Fibroblast of lung (primary cell): ENCODE measurements at regions not wholly inside any gene's neighbourhood (a gene's known extent, or its start where the extent isn't known, plus 50 kb on each side); places are given as distances from the start of the nearest gene placed in this dataset.
"Not testable (repeated sequence)": the region's sequence is repeated elsewhere in the genome, so short reads cannot be mapped to it uniquely, and the experiment has no call there.

Experiments used
- DNase-seq, 2 donors: peaks; one replicate each; pipeline versions ENCODE4 v3.0.0 to v3.0.0-alpha.2; 2010; ENCODE audit warnings: low read depth in 2 of 2
- H2AFZ ChIP-seq: 2 replicates; pipeline ENCODE4 v1.5.1; 2012; ENCODE audit warnings: low read length, control low read depth, inconsistent platforms
- H3K27ac ChIP-seq: 2 replicates; pipeline ENCODE4 v1.5.1; 2011; ENCODE audit warnings: low read length, control low read depth; ENCODE audit not compliant: insufficient read depth
- H3K27me3 ChIP-seq: 2 replicates; pipeline ENCODE4 v1.5.1; 2011; ENCODE audit warnings: mild to moderate bottlenecking, low read length; ENCODE audit not compliant: control insufficient read depth, insufficient read depth
- H3K36me3 ChIP-seq: 2 replicates; pipeline ENCODE4 v1.5.1; 2011; ENCODE audit warnings: low read length; ENCODE audit not compliant: control insufficient read depth, insufficient read depth
- H3K4me1 ChIP-seq: 2 replicates; pipeline ENCODE4 v1.5.1; 2011; ENCODE audit warnings: low read length; ENCODE audit not compliant: control insufficient read depth, insufficient read depth; ENCODE audit errors: extremely low read depth
- H3K4me2 ChIP-seq: 2 replicates; pipeline ENCODE4 v1.5.1; 2011; ENCODE audit warnings: low read length, control low read depth; ENCODE audit not compliant: insufficient read depth; ENCODE audit errors: extremely low read depth
- H3K4me3 ChIP-seq, 4 experiments: fragments of 200-600 bp in 1 of 4; sonication (generic) in 1 of 4; replicated peaks in 1 of 4; 2 replicates each; pipeline ENCODE4 v1.5.1; 2011 to 2016; ENCODE audit warnings: low read length in 4 of 4, low read depth in 3 of 4, mild to moderate bottlenecking in 3 of 4, control low read depth in 2 of 4, inconsistent platforms in 1 of 4, mixed read lengths in 1 of 4; ENCODE audit not compliant: insufficient read depth in 1 of 4; ENCODE audit errors: control extremely low read depth in 1 of 4
- H3K79me2 ChIP-seq: 2 replicates; pipeline ENCODE4 v1.5.1; 2012; ENCODE audit warnings: mild to moderate bottlenecking, low read length, inconsistent platforms; ENCODE audit not compliant: control insufficient read depth, insufficient read depth
- H3K9ac ChIP-seq: 2 replicates; pipeline ENCODE4 v1.5.1; 2011; ENCODE audit warnings: mild to moderate bottlenecking, low read length, control low read depth; ENCODE audit not compliant: insufficient read depth
- H3K9me3 ChIP-seq: 2 replicates; pipeline ENCODE4 v1.5.1; 2012; ENCODE audit warnings: low read depth, low read length; ENCODE audit not compliant: control insufficient read depth, insufficient read depth
- H4K20me1 ChIP-seq: 2 replicates; pipeline ENCODE4 v1.5.1; 2011; ENCODE audit warnings: low read length; ENCODE audit not compliant: control insufficient read depth, insufficient read depth; ENCODE audit errors: extremely low read depth
- EZH2 ChIP-seq: IDR thresholded peaks from 2 replicates; pipeline ENCODE4 v1.5.1; 2012; ENCODE audit warnings: low read length, control low read depth, mild to moderate bottlenecking; ENCODE audit errors: missing control alignments
- TF ChIP-seq, protein P1 (sequence below), 2 donors: IDR thresholded peaks in 1 of 2; conservative IDR thresholded peaks in 1 of 2; 1 replicate in 1 of 2; 2 replicates in 1 of 2; pipeline ENCODE4 v1.5.1; 2011 to 2012; ENCODE audit warnings: low read length in 2 of 2, control low read depth in 1 of 2, inconsistent platforms in 1 of 2, low read depth in 1 of 2, mild to moderate bottlenecking in 1 of 2

DNA sequence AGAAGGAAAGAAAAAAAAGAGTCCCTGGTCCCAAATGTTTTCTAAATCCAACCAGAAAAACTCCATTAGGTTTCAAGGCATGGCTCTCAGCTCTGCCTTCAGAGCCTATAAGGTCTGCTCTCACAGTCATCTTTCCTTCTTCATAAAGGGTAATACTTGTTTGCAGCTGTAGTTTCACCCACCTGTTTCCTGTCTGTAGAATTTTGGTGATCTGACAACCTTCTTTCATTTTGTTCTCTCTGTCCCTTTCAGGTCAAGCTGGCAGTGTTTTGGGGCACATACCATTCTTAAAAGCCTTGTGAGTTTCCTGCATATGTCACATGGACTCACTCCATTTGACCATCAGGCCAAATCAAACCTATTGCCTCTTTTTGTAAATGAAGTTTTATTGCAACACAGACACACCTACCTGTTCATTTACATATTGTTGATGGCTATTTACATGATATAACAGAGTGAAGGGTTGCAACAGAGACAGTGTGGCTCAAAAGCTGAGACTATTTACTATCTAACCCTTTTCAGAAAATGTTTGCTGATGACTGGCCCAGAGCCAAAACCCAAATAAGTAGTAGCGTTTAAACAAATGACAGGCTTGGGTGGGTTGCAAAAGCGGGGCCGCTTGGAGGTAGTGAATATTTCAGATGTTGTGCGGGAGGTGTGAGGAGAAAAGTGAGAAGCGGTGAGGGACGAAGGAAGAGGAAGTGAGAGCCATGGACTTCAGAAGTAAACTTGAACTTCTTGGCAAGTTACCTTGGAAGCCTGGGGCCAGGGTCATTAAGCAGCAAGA, 292.7 kb upstream of the PROK2 start:
- no peaks in the 10 kb centered on the region for H3K79me2 ChIP-seq
- H2AFZ ChIP-seq = no peak overlapping the region
- no peak for TF ChIP-seq EZH2
- TF ChIP-seq, protein P1, sequence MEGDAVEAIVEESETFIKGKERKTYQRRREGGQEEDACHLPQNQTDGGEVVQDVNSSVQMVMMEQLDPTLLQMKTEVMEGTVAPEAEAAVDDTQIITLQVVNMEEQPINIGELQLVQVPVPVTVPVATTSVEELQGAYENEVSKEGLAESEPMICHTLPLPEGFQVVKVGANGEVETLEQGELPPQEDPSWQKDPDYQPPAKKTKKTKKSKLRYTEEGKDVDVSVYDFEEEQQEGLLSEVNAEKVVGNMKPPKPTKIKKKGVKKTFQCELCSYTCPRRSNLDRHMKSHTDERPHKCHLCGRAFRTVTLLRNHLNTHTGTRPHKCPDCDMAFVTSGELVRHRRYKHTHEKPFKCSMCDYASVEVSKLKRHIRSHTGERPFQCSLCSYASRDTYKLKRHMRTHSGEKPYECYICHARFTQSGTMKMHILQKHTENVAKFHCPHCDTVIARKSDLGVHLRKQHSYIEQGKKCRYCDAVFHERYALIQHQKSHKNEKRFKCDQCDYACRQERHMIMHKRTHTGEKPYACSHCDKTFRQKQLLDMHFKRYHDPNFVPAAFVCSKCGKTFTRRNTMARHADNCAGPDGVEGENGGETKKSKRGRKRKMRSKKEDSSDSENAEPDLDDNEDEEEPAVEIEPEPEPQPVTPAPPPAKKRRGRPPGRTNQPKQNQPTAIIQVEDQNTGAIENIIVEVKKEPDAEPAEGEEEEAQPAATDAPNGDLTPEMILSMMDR (conservative IDR thresholded peaks at IDR 0.05 in 1 of 2, IDR thresholded peaks at IDR 0.05 in 1 of 2; ENCODE audit: low read depth in 1 of 2, low read length in 2 of 2) = no peak
- no peak overlapping the region for H3K4me2 ChIP-seq
- no peak overlapping the region for H3K4me3 ChIP-seq
- H3K9ac ChIP-seq = no peak overlapping the region
- H3K27me3 ChIP-seq = no peaks in the 10 kb centered on the region
- H3K27ac ChIP-seq = no peak overlapping the region
- H3K9me3 ChIP-seq = no peaks in the 10 kb centered on the region
- no peaks in the 10 kb centered on the region for H3K36me3 ChIP-seq
- no peak for DNase-seq
- no peaks in the 10 kb centered on the region for H4K20me1 ChIP-seq
- no peaks in the 10 kb centered on the region for H3K4me1 ChIP-seq

DNA sequence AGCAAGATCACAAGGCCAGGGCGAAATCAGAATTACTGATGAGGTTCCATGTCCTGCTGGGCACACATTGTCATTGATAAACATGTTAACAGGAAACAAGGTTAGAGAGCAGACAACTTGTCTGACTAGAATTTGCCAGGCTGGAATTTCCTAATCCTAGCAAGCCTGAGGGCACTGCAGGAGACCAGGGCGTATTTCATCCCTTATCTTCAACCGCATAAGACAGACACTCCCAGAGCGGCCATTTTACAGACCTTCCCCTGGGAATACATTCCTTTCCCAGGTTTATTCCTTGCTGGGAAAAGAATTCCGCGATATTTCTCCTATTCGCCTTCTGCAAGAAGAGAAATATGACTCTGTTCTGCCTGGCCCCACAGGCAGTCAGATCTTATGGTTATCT, 290.9 kb upstream of the PROK2 start:
- DNase-seq, H4K20me1 ChIP-seq, H3K27ac ChIP-seq, H3K4me1 ChIP-seq, H3K4me2 ChIP-seq, H3K4me3 ChIP-seq, H3K79me2 ChIP-seq, H3K9ac ChIP-seq, H3K9me3 ChIP-seq, H3K27me3 ChIP-seq, H3K36me3 ChIP-seq, H2AFZ ChIP-seq: not testable (repeated sequence)

DNA sequence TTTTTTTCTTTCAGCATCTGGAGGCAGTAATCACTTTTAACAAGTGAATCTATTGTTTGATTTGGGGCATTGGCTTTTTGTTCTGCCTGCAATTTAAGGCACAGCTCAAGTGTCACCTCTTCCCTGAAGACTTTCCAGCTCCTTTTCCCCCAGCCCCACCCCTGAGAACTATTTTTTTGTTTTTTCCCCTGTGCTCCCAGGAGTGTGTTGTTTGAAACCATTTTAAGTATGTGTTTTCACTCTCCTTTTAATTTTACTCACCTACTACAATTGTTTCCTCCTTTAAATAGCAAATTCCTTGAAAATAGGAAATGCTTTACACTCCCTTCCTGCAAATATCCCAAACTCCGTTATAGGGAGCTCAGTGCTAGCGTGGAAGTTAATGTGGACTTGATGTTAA, 286.7 kb upstream of the PROK2 start:
- Histone ChIP-seq H3K27ac (no peak overlapping the region), H3K36me3 (no peaks in the 10 kb centered on the region), H3K4me1 (no peaks in the 10 kb centered on the region), H3K9me3 (no peaks in the 10 kb centered on the region), H4K20me1 (no peaks in the 10 kb centered on the region), H3K4me3 (no peak overlapping the region), H3K4me2 (no peak overlapping the region), H3K27me3 (no peaks in the 10 kb centered on the region), H2AFZ (no peak overlapping the region), H3K9ac (no peak overlapping the region), H3K79me2 (no peaks in the 10 kb centered on the region)
- no peak for DNase-seq
- TF ChIP-seq, protein P1 (conservative IDR thresholded peaks at IDR 0.05 in 1 of 2, IDR thresholded peaks at IDR 0.05 in 1 of 2; ENCODE audit: low read depth in 1 of 2, low read length in 2 of 2) = no peak
- TF ChIP-seq EZH2 = no peak
